ENCODE measurements at regions not wholly inside any gene's neighbourhood (a gene's known extent, or its start where the extent isn't known, plus 50 kb on each side); places are given as distances from the start of the nearest gene placed in this dataset.
"Not testable (repeated sequence)": the region's sequence is repeated elsewhere in the genome, so short reads cannot be mapped to it uniquely, and the experiment has no call there.

DNA sequence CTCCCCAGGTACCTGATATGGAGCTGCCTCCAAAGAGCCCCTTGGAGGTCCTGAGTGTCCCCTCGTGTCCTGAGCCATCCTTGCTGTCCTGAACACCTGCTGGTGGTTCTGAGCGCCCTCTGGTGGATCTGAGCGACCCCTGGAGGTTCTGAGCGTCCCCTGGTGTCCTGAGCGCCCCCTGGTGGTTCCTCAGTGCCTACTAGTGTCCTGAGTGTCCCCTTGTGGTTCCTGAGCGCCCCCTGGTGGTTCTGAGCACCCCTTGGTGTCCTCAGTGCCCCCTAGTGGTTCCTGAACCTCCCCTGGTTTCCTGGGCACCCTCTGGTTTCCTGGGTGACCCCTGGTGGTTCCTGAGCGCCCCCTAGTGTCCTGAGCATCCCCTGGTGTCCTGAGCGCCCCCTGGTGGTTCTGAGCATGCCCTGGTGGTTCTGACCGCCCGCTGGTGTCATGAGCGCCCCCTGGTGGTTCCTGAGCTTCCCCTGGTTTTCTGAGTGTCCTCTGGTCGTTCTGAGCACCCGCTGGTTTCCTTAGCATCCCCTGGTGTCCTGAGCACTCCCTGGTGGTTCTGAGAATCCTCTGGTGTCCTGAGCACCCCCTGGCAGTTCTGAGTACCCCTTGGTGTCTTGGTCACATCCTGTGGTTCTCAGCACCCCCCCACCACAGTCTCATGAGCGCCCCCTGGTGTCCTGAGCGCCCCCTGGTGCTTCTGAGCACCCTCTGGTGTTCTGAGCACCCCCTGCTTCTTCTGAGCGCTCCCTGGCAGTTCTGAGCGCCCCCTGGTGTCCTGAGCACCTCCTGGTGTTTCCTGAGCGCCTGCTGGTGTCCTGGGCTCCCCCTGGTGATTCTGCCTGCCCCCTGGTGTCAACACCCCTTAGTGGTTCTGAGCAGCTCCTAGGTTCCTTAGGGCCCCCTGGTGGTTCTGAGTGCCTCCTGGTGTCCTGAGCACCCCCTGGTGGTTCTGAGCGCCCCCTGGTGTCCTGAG, 146.8 kb downstream of the POTEB start:
- DNase-seq (ENCODE audit: low read depth, low spot score); intact Hi-C loops (cut with micrococcal nuclease; ENCODE audit: unreplicated experiment); in situ Hi-C loops (cut with HindIII; ENCODE audit: low pct_unique_long_range_greater_than_20kb, low sequenced_read_pairs); H3K9me3 ChIP-seq (ENCODE audit: control insufficient read depth, insufficient read depth, low read depth, low read length); H3K27me3 ChIP-seq (ENCODE audit: control insufficient read depth, insufficient read depth, low read length); H3K4me1 ChIP-seq (ENCODE audit: control insufficient read depth, insufficient read depth, low read length); H3K36me3 ChIP-seq (ENCODE audit: control insufficient read depth, insufficient read depth, low read length); CTCF ChIA-PET; POLR2A ChIA-PET; H3K27ac ChIP-seq (ENCODE audit: low read length); BruUV-seq (replicated peaks); ATAC-seq; H3K4me3 ChIP-seq (ENCODE audit: low read depth in 2 of 2, low read length in 2 of 2): not testable (repeated sequence)

DNA sequence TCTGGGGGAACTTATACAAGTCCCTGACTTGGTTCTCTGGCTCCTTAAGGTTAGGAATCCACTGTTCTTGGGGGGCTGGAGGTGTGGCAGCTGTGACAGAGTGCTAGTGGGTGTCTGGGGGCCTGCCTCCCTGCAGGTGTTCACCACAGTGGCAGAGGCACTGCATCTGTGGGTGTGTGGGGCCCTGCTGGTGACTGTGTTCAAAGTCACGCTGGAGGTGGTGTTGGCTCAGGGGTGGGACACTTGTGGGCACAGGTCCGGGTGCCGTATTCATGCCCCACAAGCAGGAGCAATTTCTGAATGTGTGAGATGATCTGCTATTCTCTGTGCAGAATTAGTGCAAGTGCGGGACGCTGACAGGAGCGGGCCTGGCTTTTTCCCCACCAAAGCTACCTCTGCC, 152.5 kb downstream of the POTEB start:
- DNase-seq (ENCODE audit: low read depth, low spot score); in situ Hi-C loops (cut with HindIII; ENCODE audit: low pct_unique_long_range_greater_than_20kb, low sequenced_read_pairs); H3K27ac ChIP-seq (ENCODE audit: low read length); POLR2A ChIA-PET; H3K9me3 ChIP-seq (ENCODE audit: control insufficient read depth, insufficient read depth, low read depth, low read length); ATAC-seq; H3K27me3 ChIP-seq (ENCODE audit: control insufficient read depth, insufficient read depth, low read length); intact Hi-C loops (cut with micrococcal nuclease; ENCODE audit: unreplicated experiment); H3K36me3 ChIP-seq (ENCODE audit: control insufficient read depth, insufficient read depth, low read length); BruUV-seq (replicated peaks); CTCF ChIA-PET; H3K4me1 ChIP-seq (ENCODE audit: control insufficient read depth, insufficient read depth, low read length); H3K4me3 ChIP-seq (ENCODE audit: low read depth in 2 of 2, low read length in 2 of 2): not testable (repeated sequence)

DNA sequence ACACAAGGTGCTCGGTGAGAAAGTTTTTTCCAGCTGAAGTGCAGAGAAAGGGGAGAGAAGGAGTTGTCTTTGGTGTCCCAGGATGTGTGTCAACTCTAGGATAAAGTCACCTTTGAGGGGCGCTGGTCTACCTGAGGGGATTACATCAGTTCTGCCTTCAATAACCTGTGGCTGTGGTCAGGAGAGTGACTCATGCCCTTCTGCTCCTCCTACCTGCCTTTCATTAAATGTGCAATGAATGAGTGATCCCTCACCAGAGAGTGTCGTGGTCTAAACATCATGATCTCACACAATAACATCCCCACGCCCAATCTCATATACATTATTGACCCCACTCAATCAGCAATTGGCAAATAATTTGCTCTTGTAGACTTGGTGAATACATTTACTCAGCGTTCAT, 156.4 kb downstream of the POTEB start:
- H3K27me3 ChIP-seq (ENCODE audit: control insufficient read depth, insufficient read depth, low read length); BruUV-seq (replicated peaks); CTCF ChIA-PET; H3K4me3 ChIP-seq (ENCODE audit: low read depth in 2 of 2, low read length in 2 of 2); H3K4me1 ChIP-seq (ENCODE audit: control insufficient read depth, insufficient read depth, low read length); intact Hi-C loops (cut with micrococcal nuclease; ENCODE audit: unreplicated experiment); ATAC-seq; H3K9me3 ChIP-seq (ENCODE audit: control insufficient read depth, insufficient read depth, low read depth, low read length); POLR2A ChIA-PET; DNase-seq (ENCODE audit: low read depth, low spot score); in situ Hi-C loops (cut with HindIII; ENCODE audit: low pct_unique_long_range_greater_than_20kb, low sequenced_read_pairs); H3K36me3 ChIP-seq (ENCODE audit: control insufficient read depth, insufficient read depth, low read length); H3K27ac ChIP-seq (ENCODE audit: low read length): not testable (repeated sequence)

DNA sequence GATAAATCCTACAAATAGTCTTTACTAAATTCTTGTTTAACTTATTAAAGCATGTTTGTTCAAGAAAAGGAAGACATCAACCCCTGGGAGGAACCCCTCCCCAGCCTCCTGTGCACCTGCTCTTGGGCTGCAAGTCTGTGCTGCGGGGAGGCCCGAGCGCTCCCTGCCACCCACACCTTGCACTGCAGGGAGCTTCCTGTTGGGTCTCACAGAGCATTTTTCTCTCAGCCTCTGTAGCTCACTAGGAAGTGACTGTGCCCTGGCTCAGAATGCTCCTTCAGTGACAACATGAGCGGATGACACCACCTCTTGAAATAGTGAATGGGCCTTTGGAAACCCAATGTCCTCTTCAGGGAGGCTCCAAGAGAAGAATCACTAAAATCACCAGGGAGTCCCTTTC, 158.8 kb downstream of the POTEB start:
- BruUV-seq (replicated peaks), result not testable (repeated sequence)

DNA sequence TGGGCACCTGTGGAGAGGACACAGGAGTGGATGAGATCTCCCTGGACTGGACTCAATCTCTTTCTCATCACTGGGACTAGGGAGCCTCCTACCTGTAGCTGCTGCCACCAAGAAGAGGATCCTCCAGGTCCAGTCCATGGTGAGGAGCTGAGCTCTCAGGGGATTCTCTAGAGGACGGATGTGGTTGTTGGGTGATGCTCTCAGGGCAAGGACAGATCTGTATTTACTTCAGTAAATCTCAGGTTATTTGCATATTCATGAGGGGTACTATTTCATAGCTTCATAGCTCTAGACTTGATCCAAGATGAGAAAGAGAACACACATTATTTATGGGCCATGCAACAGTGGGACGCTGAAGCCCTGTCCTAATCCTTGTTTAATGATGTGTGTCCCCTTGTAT, 159.4 kb downstream of the POTEB start:
- H3K27me3 ChIP-seq (ENCODE audit: control insufficient read depth, insufficient read depth, low read length); POLR2A ChIA-PET; CTCF ChIA-PET; H3K9me3 ChIP-seq (ENCODE audit: control insufficient read depth, insufficient read depth, low read depth, low read length); in situ Hi-C loops (cut with HindIII; ENCODE audit: low pct_unique_long_range_greater_than_20kb, low sequenced_read_pairs); H3K36me3 ChIP-seq (ENCODE audit: control insufficient read depth, insufficient read depth, low read length); ATAC-seq; DNase-seq (ENCODE audit: low read depth, low spot score); BruUV-seq (replicated peaks); H3K27ac ChIP-seq (ENCODE audit: low read length); H3K4me1 ChIP-seq (ENCODE audit: control insufficient read depth, insufficient read depth, low read length); H3K4me3 ChIP-seq (ENCODE audit: low read depth in 2 of 2, low read length in 2 of 2); intact Hi-C loops (cut with micrococcal nuclease; ENCODE audit: unreplicated experiment): not testable (repeated sequence)

More for the DNA sequence above, 158.8 kb downstream of the POTEB start:
- CTCF ChIA-PET; H3K4me3 ChIP-seq (ENCODE audit: low read depth in 2 of 2, low read length in 2 of 2); POLR2A ChIA-PET; ATAC-seq; H3K27ac ChIP-seq (ENCODE audit: low read length); in situ Hi-C loops (cut with HindIII; ENCODE audit: low pct_unique_long_range_greater_than_20kb, low sequenced_read_pairs); H3K4me1 ChIP-seq (ENCODE audit: control insufficient read depth, insufficient read depth, low read length); H3K27me3 ChIP-seq (ENCODE audit: control insufficient read depth, insufficient read depth, low read length); DNase-seq (ENCODE audit: low read depth, low spot score); H3K36me3 ChIP-seq (ENCODE audit: control insufficient read depth, insufficient read depth, low read length); intact Hi-C loops (cut with micrococcal nuclease; ENCODE audit: unreplicated experiment); H3K9me3 ChIP-seq (ENCODE audit: control insufficient read depth, insufficient read depth, low read depth, low read length): not testable (repeated sequence)

DNA sequence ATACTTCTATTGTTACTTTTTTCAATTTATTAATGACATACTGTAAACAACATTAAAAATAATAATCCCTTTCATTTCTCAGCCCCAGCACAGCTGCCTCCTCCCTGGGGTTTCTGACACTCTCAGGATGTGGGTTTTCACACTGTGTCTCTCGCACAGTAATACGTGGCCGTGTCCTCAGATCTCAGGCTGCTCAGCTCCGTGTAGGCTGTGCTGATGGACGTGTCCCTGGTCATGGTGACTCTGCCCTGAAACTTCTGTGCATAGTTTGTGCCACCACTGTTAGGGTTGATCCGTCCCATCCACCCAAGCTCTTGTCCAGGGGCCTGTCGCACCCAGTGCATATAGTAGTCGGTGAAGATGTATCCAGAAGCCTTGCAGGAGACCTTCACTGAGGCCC, 159.9 kb downstream of the POTEB start:
- H3K36me3 ChIP-seq (ENCODE audit: control insufficient read depth, insufficient read depth, low read length); H3K9me3 ChIP-seq (ENCODE audit: control insufficient read depth, insufficient read depth, low read depth, low read length); ATAC-seq; POLR2A ChIA-PET; H3K27me3 ChIP-seq (ENCODE audit: control insufficient read depth, insufficient read depth, low read length); in situ Hi-C loops (cut with HindIII; ENCODE audit: low pct_unique_long_range_greater_than_20kb, low sequenced_read_pairs); H3K4me1 ChIP-seq (ENCODE audit: control insufficient read depth, insufficient read depth, low read length); H3K4me3 ChIP-seq (ENCODE audit: low read depth in 2 of 2, low read length in 2 of 2); intact Hi-C loops (cut with micrococcal nuclease; ENCODE audit: unreplicated experiment); CTCF ChIA-PET; H3K27ac ChIP-seq (ENCODE audit: low read length); DNase-seq (ENCODE audit: low read depth, low spot score); BruUV-seq (replicated peaks): not testable (repeated sequence)

DNA sequence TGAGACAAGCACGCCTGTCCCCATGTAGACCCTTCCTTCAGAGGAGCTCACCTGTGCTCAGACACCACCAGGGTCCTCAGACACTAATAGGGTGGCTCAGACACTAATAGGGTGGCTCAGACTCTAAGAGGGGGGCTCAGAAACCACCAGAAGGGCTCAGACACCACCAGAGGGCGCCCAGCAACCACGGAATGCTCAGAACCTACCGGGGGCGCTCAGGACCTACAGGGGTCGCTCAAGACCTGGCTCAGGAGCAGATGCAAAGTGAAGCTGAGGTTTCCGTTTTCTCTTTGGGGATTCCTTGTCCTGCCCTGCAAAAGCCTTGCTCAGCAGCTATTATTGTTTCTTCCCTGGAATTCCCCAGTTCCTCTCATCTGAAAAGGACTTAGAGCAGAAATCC, 172.1 kb downstream of the POTEB start:
- BruUV-seq (replicated peaks); ATAC-seq; H3K27me3 ChIP-seq (ENCODE audit: control insufficient read depth, insufficient read depth, low read length); intact Hi-C loops (cut with micrococcal nuclease; ENCODE audit: unreplicated experiment); H3K4me1 ChIP-seq (ENCODE audit: control insufficient read depth, insufficient read depth, low read length); in situ Hi-C loops (cut with HindIII; ENCODE audit: low pct_unique_long_range_greater_than_20kb, low sequenced_read_pairs); POLR2A ChIA-PET; H3K4me3 ChIP-seq (ENCODE audit: low read depth in 2 of 2, low read length in 2 of 2); H3K27ac ChIP-seq (ENCODE audit: low read length); CTCF ChIA-PET; H3K36me3 ChIP-seq (ENCODE audit: control insufficient read depth, insufficient read depth, low read length); H3K9me3 ChIP-seq (ENCODE audit: control insufficient read depth, insufficient read depth, low read depth, low read length); DNase-seq (ENCODE audit: low read depth, low spot score): not testable (repeated sequence)
